SK-N-SH treated with all-trans-retinoic acid at 6 μM for 48 hours (cell line): ENCODE measurements at regions not wholly inside any gene's neighbourhood (a gene's known extent, or its start where the extent isn't known, plus 50 kb on each side); places are given as distances from the start of the nearest gene placed in this dataset.

Source experiments
- ARNTL ChIP-seq: fragments of 450-650 bp; formaldehyde crosslinking; IDR thresholded peaks from 2 replicates; pipeline ENCODE4 v1.5.0; 2020; ENCODE audit warnings: low read depth, mild to moderate bottlenecking, moderate library complexity, borderline replicate concordance
- CSDC2 ChIP-seq: fragments of 250-450 bp; sonication (Bioruptor Pico); IDR thresholded peaks from 2 replicates; pipeline ENCODE4 v1.5.0; 2020; ENCODE audit warnings: mild to moderate bottlenecking, moderate library complexity
- ESRRG ChIP-seq: fragments of 250-450 bp; sonication (Bioruptor Pico); IDR thresholded peaks from 2 replicates; pipeline ENCODE4 v1.6.1; 2021; ENCODE audit warnings: mild to moderate bottlenecking
- POU6F1 ChIP-seq: fragments of 250-450 bp; sonication (Bioruptor Pico); IDR thresholded peaks from 2 replicates; pipeline ENCODE4 v1.8.0; 2021; ENCODE audit warnings: low read depth, mild to moderate bottlenecking, moderate library complexity, borderline replicate concordance
- RARB ChIP-seq: fragments of 250-450 bp; sonication (Bioruptor Pico); IDR thresholded peaks from 2 replicates; pipeline ENCODE4 v1.8.0; 2021; ENCODE audit warnings: mild to moderate bottlenecking, moderate library complexity
- SNAI2 ChIP-seq: fragments of 250-450 bp; sonication (Bioruptor Pico); IDR thresholded peaks from 2 replicates; pipeline ENCODE4 v1.5.0; 2020; ENCODE audit warnings: mild to moderate bottlenecking, moderate library complexity
- ZC3H10 ChIP-seq: fragments of 250-450 bp; sonication (Bioruptor Pico); IDR thresholded peaks from 2 replicates; pipeline ENCODE4 v1.5.1; 2021; ENCODE audit warnings: mild to moderate bottlenecking, moderate library complexity
- ZFP3 ChIP-seq: fragments of 250-450 bp; sonication (Bioruptor Pico); IDR thresholded peaks from 2 replicates; pipeline ENCODE4 v1.5.0; 2020; ENCODE audit warnings: mild to moderate bottlenecking, moderate library complexity
- ZFP30 ChIP-seq: fragments of 450-650 bp; formaldehyde crosslinking; IDR thresholded peaks from 2 replicates; pipeline ENCODE4 v1.5.0; 2022; ENCODE audit warnings: mild to moderate bottlenecking, moderate library complexity
- ZNF565 ChIP-seq: fragments of 450-650 bp; formaldehyde crosslinking; conservative IDR thresholded peaks from 2 replicates; pipeline ENCODE4 v1.5.0; 2020; ENCODE audit warnings: low read depth, mild to moderate bottlenecking, moderate library complexity
- ZNF70 ChIP-seq: fragments of 450-650 bp; formaldehyde crosslinking; IDR thresholded peaks from 2 replicates; pipeline ENCODE4 v1.5.0; 2020; ENCODE audit warnings: mild to moderate bottlenecking, moderate library complexity
- TF ChIP-seq, protein P1 (sequence below): fragments of 250-450 bp; sonication (Bioruptor Pico); IDR thresholded peaks from 2 replicates; pipeline ENCODE4 v1.5.1; 2020; ENCODE audit warnings: low read depth, mild to moderate bottlenecking, moderate library complexity

GRCh38 chr9:134265078-134265477 is 61.2 kb upstream of the RXRA start:
- TF ChIP-seq POU6F1 (CRISPR knock-in tag) (no peak), ZFP3 (CRISPR knock-in tag) (no peak), SNAI2 (no peak), RARB (CRISPR knock-in tag) (no peak), ARNTL (CRISPR knock-in tag) (no peak), ZNF70 (CRISPR knock-in tag) (no peak), CSDC2 (no peak), ZFP30 (CRISPR knock-in tag) (no peak), ZNF565 (CRISPR knock-in tag) (no peak), ZC3H10 (CRISPR knock-in tag) (no peak), ESRRG (CRISPR knock-in tag) (no peak)
- TF ChIP-seq, protein P1, sequence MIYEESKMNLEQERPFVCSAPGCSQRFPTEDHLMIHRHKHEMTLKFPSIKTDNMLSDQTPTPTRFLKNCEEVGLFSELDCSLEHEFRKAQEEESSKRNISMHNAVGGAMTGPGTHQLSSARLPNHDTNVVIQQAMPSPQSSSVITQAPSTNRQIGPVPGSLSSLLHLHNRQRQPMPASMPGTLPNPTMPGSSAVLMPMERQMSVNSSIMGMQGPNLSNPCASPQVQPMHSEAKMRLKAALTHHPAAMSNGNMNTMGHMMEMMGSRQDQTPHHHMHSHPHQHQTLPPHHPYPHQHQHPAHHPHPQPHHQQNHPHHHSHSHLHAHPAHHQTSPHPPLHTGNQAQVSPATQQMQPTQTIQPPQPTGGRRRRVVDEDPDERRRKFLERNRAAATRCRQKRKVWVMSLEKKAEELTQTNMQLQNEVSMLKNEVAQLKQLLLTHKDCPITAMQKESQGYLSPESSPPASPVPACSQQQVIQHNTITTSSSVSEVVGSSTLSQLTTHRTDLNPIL (CRISPR knock-in tag), result no peak
